ENCODE measurements at regions not wholly inside any gene's neighbourhood (a gene's known extent, or its start where the extent isn't known, plus 50 kb on each side); places are given as distances from the start of the nearest gene placed in this dataset.

- no peak for TF ChIP-seq POLR2A (IDR thresholded peaks at IDR 0.05; ENCODE audit: low read length)
- TF ChIP-seq GATA1 (IDR thresholded peaks at IDR 0.05; ENCODE audit: low read depth, low read length): no peak
Measured at GRCh38 chr2:118183381-118183780, 95.1 kb downstream of the INSIG2 start.
